ENCODE measurements at regions not wholly inside any gene's neighbourhood (a gene's known extent, or its start where the extent isn't known, plus 50 kb on each side); places are given as distances from the start of the nearest gene placed in this dataset.

DNA sequence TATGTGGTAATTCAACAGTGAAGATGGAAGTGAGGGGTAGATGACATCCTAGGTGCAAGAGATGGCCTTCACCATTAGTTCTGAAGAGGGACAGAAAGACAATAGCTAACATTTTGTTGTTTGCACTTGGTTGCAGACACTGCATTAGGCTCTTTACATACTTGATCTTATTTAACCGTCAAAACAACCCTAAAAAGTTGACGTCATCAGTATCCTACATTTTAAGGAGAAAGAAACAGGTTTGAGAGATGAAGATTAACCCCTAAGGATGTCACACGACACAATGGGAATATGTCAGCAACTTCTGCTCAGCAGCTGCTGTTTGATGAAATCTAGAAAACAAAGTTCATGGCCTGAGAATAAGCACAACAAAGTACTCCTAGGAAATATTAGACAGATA, 72.6 kb upstream of the MC3R start:
- DNase-seq, result no peak

- no peak for DNase-seq
Measured at GRCh38 chr20:56178219-56178618, 70.3 kb upstream of the MC3R start.

GRCh38 chr20:56179051-56179450, 69.5 kb upstream of the MC3R start:
- no peak for DNase-seq

DNA sequence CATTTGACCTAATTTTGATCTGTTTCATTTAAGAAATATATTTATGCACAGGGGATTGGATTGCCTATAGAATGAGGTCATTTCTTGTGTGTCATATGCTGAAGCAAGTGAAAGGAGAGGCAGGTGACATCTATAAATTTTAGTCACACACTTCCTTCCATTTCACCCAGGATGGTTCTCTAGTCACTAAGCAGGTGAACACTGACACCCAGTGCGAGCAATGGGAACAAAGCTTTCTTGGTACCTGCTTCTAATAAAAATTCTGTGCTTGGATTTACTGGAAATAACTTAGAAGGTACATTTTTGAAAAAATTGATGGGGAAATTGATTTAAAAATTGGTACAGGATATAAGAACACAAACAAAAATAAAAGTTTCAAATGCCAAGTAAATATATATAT, 66.9 kb upstream of the MC3R start:
- no peak for DNase-seq

DNA sequence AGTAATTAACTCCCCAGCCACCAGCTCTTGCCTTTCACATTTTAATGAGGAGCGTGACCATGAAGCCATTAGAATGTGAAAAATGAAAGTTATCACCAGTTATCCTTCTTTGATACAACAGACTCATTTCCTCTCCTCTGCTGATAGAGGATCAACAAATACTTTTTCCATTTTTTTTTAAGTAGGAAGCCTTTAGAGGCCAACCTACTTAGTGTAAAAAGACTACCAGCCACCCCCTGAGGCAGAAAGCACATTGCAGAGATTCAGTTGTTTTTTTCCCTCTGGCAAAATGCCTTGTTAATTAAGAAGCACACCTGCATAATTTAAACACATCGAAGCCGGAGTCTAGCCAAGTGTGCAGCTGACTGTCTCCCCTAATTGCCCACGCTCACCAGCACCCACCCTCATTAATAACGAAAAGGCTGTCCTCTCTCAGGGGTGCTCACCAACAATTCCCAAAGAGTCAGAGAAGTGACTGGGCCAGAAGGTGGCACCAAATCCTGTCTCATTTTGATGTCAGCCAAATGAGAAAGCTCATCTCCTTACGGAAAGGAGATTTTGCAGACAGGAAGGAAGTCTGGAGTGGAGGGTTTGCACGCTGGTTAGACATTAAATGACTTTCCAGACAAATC, 60.9 kb upstream of the MC3R start:
- DNase-seq, result peak; percentile 22

DNA sequence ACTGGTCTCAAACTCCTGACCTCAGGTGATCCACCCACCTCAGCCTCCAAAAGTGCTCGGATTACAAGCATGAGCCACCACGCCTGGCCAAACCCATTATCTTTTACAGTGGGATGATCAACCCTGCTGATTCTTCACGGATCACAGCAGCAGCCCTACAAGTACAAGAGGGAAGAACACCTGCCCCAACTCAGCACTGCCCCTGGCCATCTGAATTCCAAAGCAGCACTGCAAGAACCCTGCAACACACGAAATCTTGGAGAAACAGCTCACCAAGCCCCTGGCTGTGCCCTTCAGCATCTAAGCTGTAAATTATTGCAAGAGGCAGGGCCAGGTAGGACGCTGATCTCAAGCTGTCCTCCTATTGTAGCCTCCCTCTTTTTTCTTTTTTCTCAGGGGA, 54.5 kb upstream of the MC3R start:
- DNase-seq, result no peak

DNA sequence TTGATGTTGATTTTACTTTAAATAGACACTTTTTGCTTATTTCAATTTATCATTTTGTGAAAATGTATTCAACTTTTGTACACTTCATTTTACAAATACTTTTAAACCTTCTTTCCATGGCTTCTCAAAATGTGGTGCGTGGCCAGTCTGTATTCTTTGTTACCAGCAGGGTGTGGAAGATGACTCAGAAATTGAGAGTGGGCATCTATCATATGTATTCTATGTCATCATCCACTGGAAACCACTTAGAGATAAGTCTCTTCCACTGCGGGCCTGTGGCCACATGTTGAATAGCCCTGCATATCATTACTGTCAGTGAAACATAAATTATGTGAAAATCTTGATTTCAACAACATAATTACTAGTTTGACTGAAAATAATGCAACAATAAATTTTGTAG, 52.6 kb upstream of the MC3R start:
- no peak for DNase-seq

Data from NCI-H1436 treated with DMSO at 0.1 percent for 48 hours (cell line).